ENCODE measurements at regions not wholly inside any gene's neighbourhood (a gene's known extent, or its start where the extent isn't known, plus 50 kb on each side); places are given as distances from the start of the nearest gene placed in this dataset.

- Histone ChIP-seq H3K23ac (ENCODE audit: insufficient read length) (no peak overlapping the region), H4K5ac (ENCODE audit: insufficient read length, low read depth, low read length) (no peak overlapping the region), H3K4me1 (replicated peaks in 1 of 4; ENCODE audit: control insufficient read depth in 3 of 4, insufficient read depth in 4 of 4, low read length in 3 of 4) (no peaks in the 10 kb centered on the region; a peak in 1 of 7 replicates), H3K23me2 (ENCODE audit: low read depth, low read length) (no peaks in the 10 kb centered on the region), H4K8ac (ENCODE audit: extremely low read depth, insufficient read depth, low read length) (no peak overlapping the region), H3K27ac (ENCODE audit: low read depth, low read length) (no peak overlapping the region), H3K79me1 (ENCODE audit: low read depth, low read length) (no peaks in the 10 kb centered on the region), H4K91ac (replicated peaks; ENCODE audit: insufficient read length, low read length) (no peak overlapping the region), H3K9me3 (ENCODE audit: insufficient read depth in 2 of 2, low read depth in 1 of 2, low read length in 1 of 2) (no peaks in the 10 kb centered on the region), H3K4me3 (ENCODE audit: extremely low read depth in 1 of 4, insufficient read depth in 2 of 4, low read depth in 3 of 4, low read length in 4 of 4) (no peak overlapping the region), H3K36me3 (ENCODE audit: control insufficient read depth in 2 of 4, insufficient read depth in 4 of 4, low read length in 3 of 4) (no peaks in the 10 kb centered on the region), H3K56ac (replicated peaks; ENCODE audit: insufficient read length, low read depth, low read length) (no peak overlapping the region), H2AFZ (ENCODE audit: low read length) (no peak overlapping the region), H2BK15ac (ENCODE audit: low read length) (no peak overlapping the region), H3K9ac (replicated peaks in 1 of 4; ENCODE audit: extremely low read depth in 1 of 4, low read depth in 3 of 4, low read length in 3 of 4) (no peak overlapping the region), H3K14ac (ENCODE audit: insufficient read length) (no peak overlapping the region), H3K27me3 (replicated peaks in 1 of 4; ENCODE audit: control insufficient read depth in 3 of 4, extremely low read depth in 1 of 4, insufficient read depth in 3 of 4, low read length in 3 of 4) (no peaks in the 10 kb centered on the region), H3K79me2 (ENCODE audit: control insufficient read depth in 1 of 2, insufficient read depth in 2 of 2, low read length in 2 of 2) (no peaks in the 10 kb centered on the region), H2BK20ac (ENCODE audit: low read length) (no peak overlapping the region), H3K4me2 (ENCODE audit: insufficient read depth in 1 of 2, low read depth in 2 of 2, low read length in 2 of 2) (no peak overlapping the region), H3K4ac (replicated peaks; ENCODE audit: insufficient read length, low read depth, low read length) (no peak overlapping the region), H3K18ac (ENCODE audit: extremely low read depth, low read length) (no peak overlapping the region), H4K20me1 (replicated peaks in 1 of 2; ENCODE audit: control insufficient read depth in 1 of 2, insufficient read depth in 2 of 2, low read length in 2 of 2) (no peaks in the 10 kb centered on the region), H2BK12ac (ENCODE audit: low read depth, low read length) (no peak overlapping the region), H2BK120ac (replicated peaks; ENCODE audit: low read depth, low read length) (no peak overlapping the region), H2AK5ac (ENCODE audit: low read depth, low read length) (no peak overlapping the region), H2BK5ac (ENCODE audit: low read depth, low read length) (no peak overlapping the region)
- DNase-seq (ENCODE audit: low read depth in 1 of 2, low spot score in 2 of 2): no peak
- ChIA-PET CTCF (ENCODE audit: partially characterized antibody) (interaction anchor here (0.6 to 4.7 kb wide), 4 partner anchors 16 to 211 kb away, joined by 3 to 14 read pairs (median 4); no protein-coding TSS in a partner anchor), POLR2A (ENCODE audit: partially characterized antibody) (no interaction called here)
- 83% methylated on average over 2 of the region's 2 CpGs; no CpG with 5 or more reads in 1 of the 2 experiments for WGBS, 2 experiments (ENCODE audit: extremely low coverage in 1 of 2, insufficient coverage in 1 of 2, insufficient read length in 1 of 2, insufficient replicate concordance in 2 of 2, low coverage in 1 of 2, low lambda C conversion rate in 2 of 2, missing lambda C conversion rate in 1 of 2)
- no peak for FAIRE-seq
- TF ChIP-seq CHD2 (IDR thresholded peaks at IDR 0.05; ENCODE audit: low read length) (no peak), E2F6 (IDR thresholded peaks at IDR 0.05) (no peak), SP1 (IDR thresholded peaks at IDR 0.05; ENCODE audit: low read depth, low read length) (no peak), JUND (IDR thresholded peaks at IDR 0.05; ENCODE audit: low read length) (no peak), POLR2A (IDR thresholded peaks at IDR 0.05; ENCODE audit: control extremely low read depth in 1 of 2, low read depth in 2 of 2, low read length in 2 of 2) (no peak), HDAC2 (IDR thresholded peaks at IDR 0.05; ENCODE audit: borderline replicate concordance in 1 of 2, low read depth in 2 of 2, low read length in 2 of 2) (no peak), FOSL1 (IDR thresholded peaks at IDR 0.05; ENCODE audit: insufficient read depth, low read depth, low read length) (no peak), TBP (IDR thresholded peaks at IDR 0.05; ENCODE audit: low read depth, low read length) (no peak), PHF8 (conservative IDR thresholded peaks at IDR 0.05; ENCODE audit: low read depth, low read length) (no peak), ATF2 (IDR thresholded peaks at IDR 0.05; ENCODE audit: low read length) (no peak), USF2 (IDR thresholded peaks at IDR 0.05; ENCODE audit: low read length) (no peak), MAFK (IDR thresholded peaks at IDR 0.05; ENCODE audit: low read depth, low read length) (no peak)
These were observed 83.3 kb upstream of the FRMD6 start for GRCh38 chr14:51568366-51568765.

Measured in H1 (cell line).